Endothelial cell (in vitro differentiated cells): ENCODE measurements at regions not wholly inside any gene's neighbourhood (a gene's known extent, or its start where the extent isn't known, plus 50 kb on each side); places are given as distances from the start of the nearest gene placed in this dataset.

Source experiments
- DNase-seq: peaks from one replicate; pipeline ENCODE4 v3.0.0; 2021; ENCODE audit warnings: low spot score
- H3K27ac Mint-ChIP-seq: one replicate; pipeline ENCODE4 v1.8.0; 2021; ENCODE audit warnings: mixed read lengths, inconsistent platforms; ENCODE audit not compliant: unreplicated experiment
- H3K27me3 Mint-ChIP-seq: one replicate; pipeline ENCODE4 v1.8.0; 2021; ENCODE audit warnings: mild to moderate bottlenecking, moderate library complexity, mixed read lengths, inconsistent platforms; ENCODE audit not compliant: unreplicated experiment
- H3K36me3 Mint-ChIP-seq: one replicate; pipeline ENCODE4 v1.8.0; 2021; ENCODE audit warnings: mild to moderate bottlenecking, low read depth, mixed read lengths, inconsistent platforms; ENCODE audit not compliant: unreplicated experiment
- H3K4me1 Mint-ChIP-seq: one replicate; pipeline ENCODE4 v1.8.0; 2021; ENCODE audit warnings: mild to moderate bottlenecking, mixed read lengths, inconsistent platforms; ENCODE audit not compliant: unreplicated experiment
- H3K4me3 Mint-ChIP-seq: one replicate; pipeline ENCODE4 v1.8.0; 2021; ENCODE audit warnings: mild to moderate bottlenecking, mixed read lengths, inconsistent platforms; ENCODE audit not compliant: unreplicated experiment
- H3K9me3 Mint-ChIP-seq: one replicate; pipeline ENCODE4 v1.8.0; 2021; ENCODE audit warnings: mixed read lengths, inconsistent platforms; ENCODE audit not compliant: unreplicated experiment
- CTCF ChIP-seq: fragments of 200-600 bp; sonication (generic); IDR thresholded peaks from one replicate; pipeline ENCODE4 v1.5.0; 2021; ENCODE audit warnings: antibody characterized with exemption; ENCODE audit not compliant: unreplicated experiment

- Mint-ChIP-seq H3K27me3 (no peaks in the 10 kb centered on the region), H3K36me3 (no peaks in the 10 kb centered on the region), H3K4me1 (no peaks in the 10 kb centered on the region), H3K4me3 (no peak overlapping the region), H3K9me3 (no peaks in the 10 kb centered on the region), H3K27ac (no peak overlapping the region)
- TF ChIP-seq CTCF = no peak
- DNase-seq = no peak
These were observed 187.9 kb upstream of the LPP start for GRCh38 chr3:187966096-187966495.

GRCh38 chr3:187966636-187967406 lies 187.1 kb upstream of the LPP start:
- Mint-ChIP-seq H3K27ac (no peak overlapping the region), H3K36me3 (no peaks in the 10 kb centered on the region), H3K4me1 (no peaks in the 10 kb centered on the region), H3K27me3 (no peaks in the 10 kb centered on the region), H3K4me3 (no peak overlapping the region), H3K9me3 (no peaks in the 10 kb centered on the region)
- TF ChIP-seq CTCF = no peak
- no peak for DNase-seq

- no peaks in the 10 kb centered on the region for H3K27me3 Mint-ChIP-seq
- DNase-seq = no peak
- no peaks in the 10 kb centered on the region for H3K9me3 Mint-ChIP-seq
- TF ChIP-seq CTCF = no peak
- no peaks in the 10 kb centered on the region for H3K36me3 Mint-ChIP-seq
- no peaks in the 10 kb centered on the region for H3K4me1 Mint-ChIP-seq
- H3K4me3 Mint-ChIP-seq = no peak overlapping the region
- H3K27ac Mint-ChIP-seq = no peak overlapping the region
These were observed 186.0 kb upstream of the LPP start for GRCh38 chr3:187967993-187968392.

GRCh38 chr3:187968883-187969580 lies 184.9 kb upstream of the LPP start:
- Mint-ChIP-seq H3K27ac (no peak overlapping the region), H3K36me3 (no peaks in the 10 kb centered on the region), H3K4me3 (no peak overlapping the region), H3K27me3 (no peaks in the 10 kb centered on the region), H3K9me3 (no peaks in the 10 kb centered on the region), H3K4me1 (no peaks in the 10 kb centered on the region)
- no peak for TF ChIP-seq CTCF
- no peak for DNase-seq

GRCh38 chr3:187969581-187969950 lies 184.4 kb upstream of the LPP start:
- H3K27ac Mint-ChIP-seq = no peak overlapping the region
- no peaks in the 10 kb centered on the region for H3K36me3 Mint-ChIP-seq
- H3K27me3 Mint-ChIP-seq = no peaks in the 10 kb centered on the region
- DNase-seq = no peak
- no peak for TF ChIP-seq CTCF
- no peak overlapping the region for H3K4me3 Mint-ChIP-seq
- no peaks in the 10 kb centered on the region for H3K9me3 Mint-ChIP-seq
- no peaks in the 10 kb centered on the region for H3K4me1 Mint-ChIP-seq
